ENCODE measurements at regions not wholly inside any gene's neighbourhood (a gene's known extent, or its start where the extent isn't known, plus 50 kb on each side); places are given as distances from the start of the nearest gene placed in this dataset.

GRCh38 chr7:50208378-50208982, 96.0 kb upstream of the IKZF1 start:
- H3K27me3 Mint-ChIP-seq: no peaks in the 10 kb centered on the region
- peak overlapping the region in 8 of 10 donors; percentile 6 to 78 (median 64) for H3K4me3 Mint-ChIP-seq
- peak overlapping the region; percentile 86 to 98 (median 94) for H3K27ac Mint-ChIP-seq
- no peaks in the 10 kb centered on the region for H3K27me3 ChIP-seq (ENCODE audit: control insufficient read depth in 2 of 2, insufficient read depth in 2 of 2, low read length in 2 of 2)
- no peaks in the 10 kb centered on the region for H3K36me3 ChIP-seq (ENCODE audit: control insufficient read depth in 2 of 3, insufficient read depth in 3 of 3, low read length in 3 of 3)
- H3K9me3 ChIP-seq (ENCODE audit: control insufficient read depth in 2 of 3, low read length in 3 of 3): no peaks in the 10 kb centered on the region
- H3K4me1 ChIP-seq (ENCODE audit: control insufficient read depth in 2 of 2, insufficient read depth in 2 of 2, low read length in 2 of 2): peaks cover 22 to 92% of the 10 kb centered on the region in 2 donors
- H3K4me3 ChIP-seq (ENCODE audit: low read length): no peak overlapping the region
- peak overlapping the region; percentile 16 for H3K27ac ChIP-seq (ENCODE audit: low read depth, low read length)
- POLR2A ChIA-PET: interaction anchor here (1.4 to 16.5 kb wide), 7 partner anchors 59 to 157 kb away, joined by 4 to 416 read pairs (median 42); partner anchors contain the start of gene IKZF1
- CTCF ChIA-PET: interaction anchor here (10.2 kb wide), 1 partner anchor 103 kb away, joined by 147 read pairs; no protein-coding TSS in a partner anchor
- DNase-seq: no peak
- ATAC-seq: no peak
- peaks cover 0 to 5% (median 0%) of the 10 kb centered on the region in 11 donors for H3K9me3 Mint-ChIP-seq
- intact Hi-C loops (cut with micrococcal nuclease): loop anchor here in 1 of 2 donors (5.0 kb wide), 1 partner anchor 116 kb away; the partner anchor contains the start of gene ZPBP
- H3K4me1 Mint-ChIP-seq: peaks cover 78 to 100% (median 98%) of the 10 kb centered on the region in 7 donors
- peaks cover 0 to 9% (median 0%) of the 10 kb centered on the region in 5 donors for H3K36me3 Mint-ChIP-seq

GRCh38 chr7:50207686-50208255, 96.7 kb upstream of the IKZF1 start:
- Mint-ChIP-seq H3K4me1 (peaks cover 73 to 98% (median 92%) of the 10 kb centered on the region in 7 donors), H3K36me3 (peaks cover 0 to 9% (median 0%) of the 10 kb centered on the region in 5 donors), H3K9me3 (peaks cover 0 to 5% (median 0%) of the 10 kb centered on the region in 11 donors), H3K4me3 (peak overlapping the region in 8 of 10 donors; percentile 10 to 82 (median 64)), H3K27me3 (no peaks in the 10 kb centered on the region), H3K27ac (peak overlapping the region; percentile 86 to 98 (median 94))
- intact Hi-C loops (cut with micrococcal nuclease): loop anchor here in 1 of 2 donors (5.0 kb wide), 1 partner anchor 115 kb away; the partner anchor contains the start of gene ZPBP
- DNase-seq (no peak), ATAC-seq (no peak)
- Histone ChIP-seq H3K27me3 (ENCODE audit: control insufficient read depth in 2 of 2, insufficient read depth in 2 of 2, low read length in 2 of 2) (no peaks in the 10 kb centered on the region), H3K4me1 (ENCODE audit: control insufficient read depth in 2 of 2, insufficient read depth in 2 of 2, low read length in 2 of 2) (peaks cover 22 to 84% of the 10 kb centered on the region in 2 donors), H3K4me3 (ENCODE audit: low read length) (no peak overlapping the region), H3K36me3 (ENCODE audit: control insufficient read depth in 2 of 3, insufficient read depth in 3 of 3, low read length in 3 of 3) (no peaks in the 10 kb centered on the region), H3K27ac (ENCODE audit: low read depth, low read length) (peak overlapping the region; percentile 66), H3K9me3 (ENCODE audit: control insufficient read depth in 2 of 3, low read length in 3 of 3) (no peaks in the 10 kb centered on the region)
- POLR2A ChIA-PET: interaction anchor here (0.9 to 16.5 kb wide), 17 partner anchors 19 to 158 kb away, joined by 3 to 416 read pairs (median 8); partner anchors contain the start of gene IKZF1
- CTCF ChIA-PET: interaction anchor here (1.1 to 10.2 kb wide), 8 partner anchors 20 to 209 kb away, joined by 4 to 181 read pairs (median 29); partner anchors contain the start of gene IKZF1

GRCh38 chr7:50207251-50207564, 97.3 kb upstream of the IKZF1 start:
- no peak for ATAC-seq
- Histone ChIP-seq H3K9me3 (ENCODE audit: control insufficient read depth in 2 of 3, low read length in 3 of 3) (no peaks in the 10 kb centered on the region), H3K4me3 (ENCODE audit: low read length) (no peak overlapping the region), H3K27me3 (ENCODE audit: control insufficient read depth in 2 of 2, insufficient read depth in 2 of 2, low read length in 2 of 2) (no peaks in the 10 kb centered on the region), H3K4me1 (ENCODE audit: control insufficient read depth in 2 of 2, insufficient read depth in 2 of 2, low read length in 2 of 2) (peaks cover 22 to 79% of the 10 kb centered on the region in 2 donors), H3K36me3 (ENCODE audit: control insufficient read depth in 2 of 3, insufficient read depth in 3 of 3, low read length in 3 of 3) (no peaks in the 10 kb centered on the region), H3K27ac (ENCODE audit: low read depth, low read length) (peak overlapping the region; percentile 66)
- peak overlapping the region; percentile 22 to 87 (median 74) for H3K4me3 Mint-ChIP-seq
- peaks cover 0 to 9% (median 0%) of the 10 kb centered on the region in 5 donors for H3K36me3 Mint-ChIP-seq
- POLR2A ChIA-PET: interaction anchor here (0.9 to 16.5 kb wide), 26 partner anchors 8 to 170 kb away, joined by 3 to 416 read pairs (median 7); partner anchors contain the start of gene IKZF1
- peaks cover 68 to 96% (median 87%) of the 10 kb centered on the region in 7 donors for H3K4me1 Mint-ChIP-seq
- H3K27ac Mint-ChIP-seq: peak overlapping the region; percentile 86 to 98 (median 94)
- CTCF ChIA-PET: interaction anchor here (0.7 to 10.2 kb wide), 15 partner anchors 18 to 210 kb away, joined by 3 to 181 read pairs (median 9); partner anchors contain the start of gene IKZF1
- peaks cover 0 to 5% (median 0%) of the 10 kb centered on the region in 11 donors for H3K9me3 Mint-ChIP-seq
- intact Hi-C loops (cut with micrococcal nuclease): loop anchor here in 1 of 2 donors (5.0 kb wide), 1 partner anchor 115 kb away; the partner anchor contains the start of gene ZPBP
- no peak for DNase-seq
- no peaks in the 10 kb centered on the region for H3K27me3 Mint-ChIP-seq

- POLR2A ChIA-PET: interaction anchor here (0.9 to 16.5 kb wide), 36 partner anchors 9 to 212 kb away, joined by 3 to 416 read pairs (median 6); partner anchors contain the start of gene IKZF1
- ATAC-seq (peak; percentile 67), DNase-seq (peak in 8 of 9 donors; percentile 53 to 85 (median 72))
- peak overlapping the region; percentile 32 for H3K4me3 ChIP-seq (ENCODE audit: low read length)
- peaks cover 20 to 73% of the 10 kb centered on the region in 2 donors for H3K4me1 ChIP-seq (ENCODE audit: control insufficient read depth in 2 of 2, insufficient read depth in 2 of 2, low read length in 2 of 2)
- no peaks in the 10 kb centered on the region for H3K36me3 ChIP-seq (ENCODE audit: control insufficient read depth in 2 of 3, insufficient read depth in 3 of 3, low read length in 3 of 3)
- peaks cover 0 to 5% (median 0%) of the 10 kb centered on the region in 11 donors for H3K9me3 Mint-ChIP-seq
- H3K36me3 Mint-ChIP-seq: peaks cover 0 to 9% (median 0%) of the 10 kb centered on the region in 5 donors
- no peaks in the 10 kb centered on the region for H3K27me3 Mint-ChIP-seq
- no peaks in the 10 kb centered on the region for H3K9me3 ChIP-seq (ENCODE audit: control insufficient read depth in 2 of 3, low read length in 3 of 3)
- H3K27me3 ChIP-seq (ENCODE audit: control insufficient read depth in 2 of 2, insufficient read depth in 2 of 2, low read length in 2 of 2): no peaks in the 10 kb centered on the region
- intact Hi-C loops (cut with micrococcal nuclease): loop anchor here (1.0 to 5.0 kb wide), 8 partner anchors 22 to 244 kb away; partner anchors contain the start of genes FIGNL1 (in 1 of the 2) and ZPBP (in 1 of the 2)
- H3K27ac ChIP-seq (ENCODE audit: low read depth, low read length): peak overlapping the region; percentile 66
- CTCF ChIA-PET: interaction anchor here (0.7 to 10.2 kb wide), 24 partner anchors 12 to 215 kb away, joined by 3 to 181 read pairs (median 6); partner anchors contain the start of gene IKZF1
- H3K4me3 Mint-ChIP-seq: peak overlapping the region; percentile 54 to 87 (median 78)
- peak overlapping the region; percentile 86 to 98 (median 96) for H3K27ac Mint-ChIP-seq
- peaks cover 65 to 94% (median 81%) of the 10 kb centered on the region in 7 donors for H3K4me1 Mint-ChIP-seq
Observed at GRCh38 chr7:50206453-50207250, 97.9 kb upstream of the IKZF1 start.

GRCh38 chr7:50205011-50205410, 99.5 kb upstream of the IKZF1 start:
- H3K9me3 Mint-ChIP-seq: peaks cover 0 to 5% (median 0%) of the 10 kb centered on the region in 11 donors
- no peak for DNase-seq

More at GRCh38 chr7:50205011-50205410, 99.5 kb upstream of the IKZF1 start:
- ChIA-PET POLR2A (interaction anchor here (0.7 to 16.5 kb wide), 24 partner anchors 10 to 213 kb away, joined by 3 to 416 read pairs (median 6); partner anchors contain the start of gene IKZF1), CTCF (interaction anchor here (0.5 to 10.2 kb wide), 39 partner anchors 10 to 263 kb away, joined by 3 to 181 read pairs (median 6); partner anchors contain the start of gene IKZF1)
- peak overlapping the region in 8 of 10 donors; percentile 69 to 87 (median 76) for H3K4me3 Mint-ChIP-seq
- no peaks in the 10 kb centered on the region for H3K27me3 Mint-ChIP-seq
- H3K27ac Mint-ChIP-seq: peak overlapping the region in 8 of 9 donors; percentile 86 to 98 (median 95)
- ATAC-seq: no peak
- no peak overlapping the region for H3K4me3 ChIP-seq (ENCODE audit: low read length)
- H3K27me3 ChIP-seq (ENCODE audit: control insufficient read depth in 2 of 2, insufficient read depth in 2 of 2, low read length in 2 of 2): no peaks in the 10 kb centered on the region
- peak overlapping the region; percentile 26 for H3K27ac ChIP-seq (ENCODE audit: low read depth, low read length)
- H3K4me1 ChIP-seq (ENCODE audit: control insufficient read depth in 2 of 2, insufficient read depth in 2 of 2, low read length in 2 of 2): peaks cover 5 to 59% of the 10 kb centered on the region in 2 donors
- H3K4me1 Mint-ChIP-seq: peaks cover 50 to 81% (median 65%) of the 10 kb centered on the region in 7 donors
- no peaks in the 10 kb centered on the region for H3K9me3 ChIP-seq (ENCODE audit: control insufficient read depth in 2 of 3, low read length in 3 of 3)
- intact Hi-C loops (cut with micrococcal nuclease): loop anchor here (1.0 to 5.0 kb wide), 10 partner anchors 40 to 262 kb away; partner anchors contain the start of gene ZPBP (in 2 of the 2)
- H3K36me3 Mint-ChIP-seq: peaks cover 0 to 5% (median 0%) of the 10 kb centered on the region in 5 donors
- no peaks in the 10 kb centered on the region for H3K36me3 ChIP-seq (ENCODE audit: control insufficient read depth in 2 of 3, insufficient read depth in 3 of 3, low read length in 3 of 3)

Data from naive thymus-derived CD4-positive, alpha-beta T cell (primary cell).